GM13976 (cell line): ENCODE measurements at regions not wholly inside any gene's neighbourhood (a gene's known extent, or its start where the extent isn't known, plus 50 kb on each side); places are given as distances from the start of the nearest gene placed in this dataset.

Experiments used
- DNase-seq: peaks from one replicate; pipeline ENCODE4 v3.0.0; 2012; ENCODE audit warnings: low spot score
- in situ Hi-C: fragments of 300-500 bp; cut with MboI; formaldehyde crosslinking; loops from one replicate; pipeline ENCODE4 v1.12.0; 2022; ENCODE audit warnings: low sequenced_read_pairs, mixed read lengths, inconsistent platforms; ENCODE audit not compliant: unreplicated experiment
- TF ChIP-seq, protein P1 (sequence below): IDR thresholded peaks from 2 replicates; pipeline ENCODE4 v1.5.1; 2012; ENCODE audit warnings: borderline replicate concordance, mild to moderate bottlenecking; ENCODE audit not compliant: insufficient read depth; ENCODE audit errors: extremely low read depth, missing control alignments, control extremely low read depth

DNA sequence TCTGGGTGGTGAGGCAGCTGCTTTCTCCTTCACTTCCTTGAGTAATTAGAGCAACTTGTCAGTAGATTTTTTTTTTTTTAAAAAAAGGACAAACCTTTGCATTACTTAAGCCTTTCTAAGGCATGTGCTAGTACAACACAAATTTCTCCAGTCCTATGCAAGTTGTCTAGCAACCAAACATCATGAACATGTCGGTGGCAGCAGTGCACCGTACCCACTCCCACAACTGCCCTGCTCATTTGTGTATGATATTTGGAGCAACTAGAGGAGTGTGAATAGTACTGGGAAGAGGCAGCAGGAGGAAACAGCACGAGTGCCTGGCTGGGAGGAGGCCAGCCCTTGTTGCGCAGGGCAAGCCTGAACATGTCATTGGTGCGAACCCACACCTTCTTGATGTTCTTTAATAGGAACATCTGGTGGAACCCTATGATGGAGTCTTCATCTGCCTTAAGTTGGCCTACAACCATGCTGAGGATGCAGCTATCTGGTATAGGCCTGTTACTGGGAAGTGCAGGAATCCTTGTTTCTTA, 238.3 kb downstream of the TDRD15 start:
- TF ChIP-seq, protein P1, sequence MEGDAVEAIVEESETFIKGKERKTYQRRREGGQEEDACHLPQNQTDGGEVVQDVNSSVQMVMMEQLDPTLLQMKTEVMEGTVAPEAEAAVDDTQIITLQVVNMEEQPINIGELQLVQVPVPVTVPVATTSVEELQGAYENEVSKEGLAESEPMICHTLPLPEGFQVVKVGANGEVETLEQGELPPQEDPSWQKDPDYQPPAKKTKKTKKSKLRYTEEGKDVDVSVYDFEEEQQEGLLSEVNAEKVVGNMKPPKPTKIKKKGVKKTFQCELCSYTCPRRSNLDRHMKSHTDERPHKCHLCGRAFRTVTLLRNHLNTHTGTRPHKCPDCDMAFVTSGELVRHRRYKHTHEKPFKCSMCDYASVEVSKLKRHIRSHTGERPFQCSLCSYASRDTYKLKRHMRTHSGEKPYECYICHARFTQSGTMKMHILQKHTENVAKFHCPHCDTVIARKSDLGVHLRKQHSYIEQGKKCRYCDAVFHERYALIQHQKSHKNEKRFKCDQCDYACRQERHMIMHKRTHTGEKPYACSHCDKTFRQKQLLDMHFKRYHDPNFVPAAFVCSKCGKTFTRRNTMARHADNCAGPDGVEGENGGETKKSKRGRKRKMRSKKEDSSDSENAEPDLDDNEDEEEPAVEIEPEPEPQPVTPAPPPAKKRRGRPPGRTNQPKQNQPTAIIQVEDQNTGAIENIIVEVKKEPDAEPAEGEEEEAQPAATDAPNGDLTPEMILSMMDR, result no peak
- no peak for DNase-seq
- in situ Hi-C loops, result no loop called here

DNA sequence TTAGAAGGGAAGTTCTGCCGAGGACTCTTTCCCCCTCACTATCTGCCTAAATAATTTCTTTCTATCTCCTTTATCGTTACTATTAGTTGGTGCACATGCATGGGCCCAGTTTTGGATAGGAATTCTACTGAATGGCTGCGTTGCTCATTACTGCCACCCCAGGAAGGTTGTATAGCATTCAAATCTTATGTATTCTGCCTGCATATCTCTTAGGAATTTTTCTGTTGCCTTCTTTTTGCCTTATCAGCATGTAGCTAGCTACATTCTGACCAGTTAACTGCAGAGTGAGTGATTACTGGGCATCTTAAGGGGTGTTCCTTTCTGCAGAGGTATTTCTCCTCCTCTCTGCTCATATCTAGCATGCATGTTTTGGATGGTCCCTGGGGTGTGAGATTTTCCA, 239.6 kb downstream of the TDRD15 start:
- no peak for DNase-seq
- in situ Hi-C loops, result no loop called here

DNA sequence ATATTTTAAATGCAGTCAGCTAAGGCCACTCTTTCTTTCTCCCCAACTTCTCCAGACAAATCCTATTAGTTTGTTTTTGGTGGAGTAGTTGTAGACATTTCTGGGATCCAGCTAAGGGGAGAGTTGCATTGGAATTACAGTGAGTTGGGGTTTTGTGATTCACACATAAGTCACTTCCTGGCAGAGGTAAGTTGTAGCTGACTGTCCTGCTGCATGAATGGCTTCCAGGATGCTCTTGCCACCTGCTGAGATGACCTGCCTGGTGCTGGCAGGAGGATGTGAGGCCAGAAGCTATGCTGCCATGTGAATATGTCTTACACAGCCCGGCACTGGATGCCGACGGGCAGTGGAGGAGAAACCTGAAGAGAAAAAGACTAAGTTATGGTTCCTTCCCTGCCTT, 243.7 kb downstream of the TDRD15 start:
- TF ChIP-seq, protein P1, result no peak
- in situ Hi-C loops, result no loop called here
- DNase-seq, result no peak

More for the DNA sequence above, 239.6 kb downstream of the TDRD15 start:
- TF ChIP-seq, protein P1, result no peak

DNA sequence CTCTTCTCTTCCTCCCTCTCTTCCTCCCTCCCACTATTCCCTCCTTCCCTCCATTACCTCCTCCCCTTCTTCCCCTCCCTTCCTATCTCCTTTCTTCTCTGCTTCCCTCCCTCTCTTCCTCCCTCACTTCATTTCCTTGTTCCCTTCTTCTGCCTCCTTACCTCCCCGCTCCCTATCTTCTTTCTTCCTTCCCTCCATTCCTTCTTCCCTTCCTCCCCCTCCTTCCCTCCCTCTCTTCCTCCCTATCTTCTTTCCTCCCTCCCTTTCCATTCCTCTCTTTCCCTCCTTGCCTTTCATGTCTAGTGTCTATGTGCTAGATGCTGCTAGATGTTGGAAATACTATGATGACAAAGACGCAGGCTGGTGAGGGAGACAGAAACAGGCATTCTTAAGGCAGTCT, 246.0 kb downstream of the TDRD15 start:
- in situ Hi-C loops, result no loop called here
- no peak for DNase-seq
- TF ChIP-seq, protein P1, result no peak

DNA sequence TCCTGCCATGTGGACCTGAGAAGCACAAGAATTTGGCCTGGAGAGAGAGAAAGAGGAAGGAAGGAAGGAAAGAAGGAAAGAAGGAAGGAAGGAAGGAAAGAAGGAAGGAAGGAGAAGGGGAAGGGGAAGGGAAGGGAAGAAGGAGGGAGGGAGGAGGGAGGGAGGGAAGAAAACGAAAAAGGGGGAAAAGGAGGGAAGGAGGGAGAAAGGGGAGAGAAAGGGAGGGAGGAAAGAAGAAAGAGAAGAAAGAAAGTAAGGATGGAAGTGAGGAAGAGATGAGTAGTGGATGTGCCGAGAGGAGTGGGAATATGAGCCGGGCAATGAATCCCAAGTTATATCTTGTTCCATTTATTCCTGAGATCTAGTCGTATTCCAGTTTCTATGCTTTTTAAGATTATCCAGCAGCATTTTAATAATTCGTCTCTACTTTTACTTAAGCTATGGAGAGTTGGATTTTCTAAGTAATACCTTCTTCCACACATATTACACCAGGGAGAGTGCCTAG, 247.8 kb downstream of the TDRD15 start:
- in situ Hi-C loops, result no loop called here
- no peak for DNase-seq
- TF ChIP-seq, protein P1, result no peak

DNA sequence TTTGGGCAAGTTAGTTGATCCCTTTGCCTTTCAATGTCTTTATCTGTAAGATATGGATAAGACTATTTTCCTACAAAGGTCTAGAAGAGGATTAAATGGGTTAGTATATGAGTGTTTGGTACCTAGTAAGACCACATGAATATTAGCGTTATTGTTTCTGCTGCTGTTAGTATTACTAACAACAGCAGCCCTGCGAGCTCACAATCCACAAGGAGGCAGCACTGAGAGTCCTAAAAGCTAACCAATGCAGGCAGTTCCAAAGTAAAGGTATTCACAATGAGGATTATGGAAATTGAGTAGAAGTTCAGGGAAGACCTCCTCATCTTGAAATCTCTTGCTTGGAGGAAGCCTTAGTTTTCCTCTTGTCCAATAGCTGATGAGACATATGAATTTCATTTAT, 248.9 kb downstream of the TDRD15 start:
- in situ Hi-C loops, result no loop called here
- TF ChIP-seq, protein P1, result peak; percentile 26
- no peak for DNase-seq
